Central memory CD4-positive, alpha-beta T cell (primary cell): ENCODE measurements at regions not wholly inside any gene's neighbourhood (a gene's known extent, or its start where the extent isn't known, plus 50 kb on each side); places are given as distances from the start of the nearest gene placed in this dataset.
"Not testable (repeated sequence)": the region's sequence is repeated elsewhere in the genome, so short reads cannot be mapped to it uniquely, and the experiment has no call there.

Source experiments
- DNase-seq: peaks from one replicate; pipeline ENCODE4 v3.0.0; 2022

GRCh38 chr9:87160148-87161102 lies 213.1 kb upstream of the GAS1 start:
- DNase-seq: no peak

GRCh38 chr9:87167161-87167560 lies 219.9 kb upstream of the GAS1 start:
- no peak for DNase-seq

DNA sequence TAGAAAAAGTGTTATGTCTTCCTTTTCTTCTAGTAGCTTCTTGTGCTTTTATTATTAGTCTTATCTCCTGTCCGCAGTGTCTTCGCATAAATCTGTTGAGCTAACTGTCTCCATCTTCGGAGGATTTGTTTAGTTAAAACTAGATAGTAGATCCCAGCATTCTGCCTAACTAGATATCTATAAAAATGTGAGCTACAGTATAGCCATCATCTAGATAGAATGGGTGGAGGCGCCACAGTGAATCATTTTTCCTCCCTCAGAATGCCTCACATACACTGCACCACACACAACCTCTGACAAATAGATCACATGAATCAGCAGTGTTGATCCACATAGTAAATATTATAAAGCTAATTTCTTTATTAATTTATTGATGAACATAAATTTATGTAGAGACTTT lies 220.3 kb upstream of the GAS1 start:
- DNase-seq: no peak

DNA sequence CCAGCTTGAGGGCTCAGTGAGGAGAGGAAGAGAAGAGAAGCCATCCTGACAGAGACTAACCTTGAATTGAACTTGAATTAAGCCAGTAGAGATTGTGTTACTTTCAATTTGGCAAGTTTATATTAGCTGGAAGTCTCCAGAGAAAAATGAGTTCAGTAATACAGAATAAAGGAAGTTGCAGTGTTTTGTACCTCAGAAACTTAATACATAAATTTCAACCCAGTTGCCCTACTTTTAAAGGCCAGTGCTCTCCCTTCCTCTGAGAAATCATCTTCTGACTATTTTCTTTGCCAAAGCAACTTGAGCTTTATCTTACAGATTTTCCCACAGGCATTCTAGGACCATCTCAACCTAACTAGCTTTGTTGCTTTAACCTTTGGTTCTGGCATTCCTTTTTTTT lies 231.0 kb upstream of the GAS1 start:
- DNase-seq: no peak

- no peak for DNase-seq
Observed at GRCh38 chr9:87179553-87180340, 232.4 kb upstream of the GAS1 start.

DNA sequence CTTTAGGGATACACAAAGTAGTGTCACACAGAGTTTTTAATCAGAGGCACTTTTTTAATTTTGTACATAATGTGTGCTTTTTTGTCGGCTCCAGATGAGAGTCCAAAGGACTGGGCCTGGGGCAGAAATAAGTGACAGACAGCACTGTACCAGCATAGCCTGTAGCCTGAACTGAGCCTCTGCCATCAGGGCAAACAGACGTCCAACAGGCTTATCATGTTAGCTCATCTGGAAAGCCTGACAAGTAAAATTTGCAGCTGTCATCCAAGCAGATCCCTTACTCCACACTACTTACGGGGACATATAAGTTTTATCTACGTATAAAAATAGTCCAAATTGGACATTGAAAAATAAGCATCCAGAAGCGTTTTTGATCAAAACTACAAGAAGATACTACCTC lies 233.1 kb upstream of the GAS1 start:
- no peak for DNase-seq

DNA sequence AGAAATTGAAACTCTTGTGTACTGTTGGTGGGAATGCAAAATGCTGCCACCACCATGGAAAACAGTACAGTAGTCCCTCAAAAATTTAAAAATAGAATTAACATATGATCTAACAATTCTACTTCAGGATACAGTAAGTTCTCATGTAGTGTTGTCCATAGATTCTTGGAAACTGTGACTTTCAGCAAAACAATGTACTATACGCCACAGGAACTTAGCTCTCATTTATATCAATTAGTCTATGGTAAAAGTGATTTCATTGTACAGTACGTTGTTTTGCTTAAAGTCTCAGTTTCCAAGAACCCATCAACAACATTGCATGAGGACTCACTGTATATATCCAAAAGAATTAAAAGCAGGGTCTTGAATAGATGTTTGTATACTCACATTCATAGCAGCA lies 233.5 kb upstream of the GAS1 start:
- DNase-seq: no peak

DNA sequence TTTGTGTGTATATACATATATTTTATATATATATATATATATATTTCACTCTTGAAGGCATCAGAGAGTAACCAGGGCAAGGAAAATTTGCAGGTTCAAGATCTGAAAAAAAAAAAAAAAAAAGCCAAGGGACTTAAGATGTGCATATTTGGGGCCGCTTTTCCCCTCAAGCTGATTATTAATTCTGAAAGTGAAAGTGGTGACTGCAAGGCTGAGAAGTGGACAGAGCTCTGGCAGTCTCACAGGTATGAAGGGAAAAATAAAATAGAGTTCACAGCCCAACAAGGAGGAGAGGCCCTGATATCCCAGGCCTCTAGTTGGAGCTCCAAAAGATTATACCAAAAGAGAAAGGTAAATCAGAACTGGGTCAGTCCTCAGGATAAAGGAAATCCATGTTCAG lies 234.4 kb upstream of the GAS1 start:
- DNase-seq: no peak

GRCh38 chr9:87184956-87185642 lies 237.8 kb upstream of the GAS1 start:
- no peak for DNase-seq

DNA sequence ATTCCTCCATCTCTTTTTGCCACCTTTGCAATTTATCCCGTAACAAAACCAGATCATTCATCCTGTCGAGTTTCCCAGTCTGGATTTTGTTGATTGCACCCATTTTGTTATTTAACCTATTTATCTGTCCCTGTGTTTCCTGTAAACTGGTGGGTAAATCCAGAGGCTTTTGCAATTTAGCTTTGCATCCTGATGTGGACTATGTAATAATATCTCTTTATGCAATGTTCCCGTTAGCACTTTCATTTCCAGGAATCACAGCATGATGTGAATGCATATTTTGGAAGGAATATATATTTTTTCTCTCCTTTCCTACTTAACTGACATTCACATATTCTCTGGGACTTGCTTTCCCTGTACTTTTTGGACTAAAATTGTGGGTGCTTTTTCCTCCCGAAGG lies 240.3 kb upstream of the GAS1 start:
- DNase-seq: no peak

DNA sequence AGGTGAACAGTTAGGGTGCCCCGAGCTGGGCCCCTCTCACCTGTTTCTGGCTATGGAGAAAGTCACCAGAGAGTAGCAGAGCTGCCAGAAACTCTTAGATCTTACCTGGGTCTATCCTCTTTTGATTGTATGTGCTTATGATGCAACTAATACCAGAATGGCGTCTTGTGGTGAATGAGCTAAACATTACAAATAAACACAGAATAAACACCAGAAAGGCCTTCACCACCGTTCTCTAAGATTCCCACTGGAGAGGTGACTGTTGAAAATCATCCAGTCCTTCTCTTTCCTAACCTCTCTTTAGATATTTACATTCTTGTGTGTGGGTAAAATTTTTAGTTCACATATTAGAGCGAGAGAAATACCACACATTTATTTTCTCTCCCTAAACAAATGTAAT lies 241.7 kb upstream of the GAS1 start:
- DNase-seq: no peak

DNA sequence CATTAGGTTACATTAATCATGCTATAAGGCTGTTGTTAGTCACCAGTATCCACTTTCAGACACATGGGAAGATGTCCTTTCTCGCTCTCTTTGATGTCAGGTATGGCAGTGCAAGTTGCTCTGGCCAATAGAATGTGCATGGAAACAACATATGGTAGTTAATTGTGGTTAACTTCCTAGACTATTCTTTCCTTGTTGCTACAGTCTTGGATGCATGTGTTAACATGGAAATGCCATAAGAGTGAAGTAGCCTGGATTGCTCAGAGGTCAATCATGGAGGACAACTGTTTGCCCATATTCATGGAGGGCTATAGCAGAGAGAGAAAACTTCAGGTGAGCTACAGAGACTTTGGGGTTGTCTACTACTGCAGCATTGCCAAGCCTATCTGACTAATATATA lies 245.8 kb upstream of the GAS1 start:
- DNase-seq: no peak

- DNase-seq: no peak
Observed at GRCh38 chr9:87193925-87194868, 246.9 kb upstream of the GAS1 start.

DNA sequence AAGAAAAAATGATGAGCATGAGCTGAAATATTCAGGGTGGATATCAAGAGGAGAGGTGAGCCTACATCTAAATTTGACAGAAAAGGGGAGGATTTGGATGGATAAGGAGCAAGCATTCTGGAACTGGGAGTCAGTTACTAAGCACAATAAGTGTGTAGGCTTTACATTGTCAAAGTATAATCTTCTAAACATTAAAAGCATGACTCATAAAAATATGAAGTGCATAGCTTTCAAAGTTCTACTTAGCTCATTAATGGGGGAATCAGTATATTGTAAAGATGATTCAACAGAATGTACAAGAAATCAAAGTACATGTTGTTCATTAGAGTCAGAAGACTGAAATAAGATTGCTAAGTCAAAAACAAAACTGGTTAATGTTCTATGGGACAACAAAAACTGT lies 248.0 kb upstream of the GAS1 start:
- DNase-seq: no peak

GRCh38 chr9:87197349-87198130 lies 250.2 kb upstream of the GAS1 start:
- DNase-seq: no peak

DNA sequence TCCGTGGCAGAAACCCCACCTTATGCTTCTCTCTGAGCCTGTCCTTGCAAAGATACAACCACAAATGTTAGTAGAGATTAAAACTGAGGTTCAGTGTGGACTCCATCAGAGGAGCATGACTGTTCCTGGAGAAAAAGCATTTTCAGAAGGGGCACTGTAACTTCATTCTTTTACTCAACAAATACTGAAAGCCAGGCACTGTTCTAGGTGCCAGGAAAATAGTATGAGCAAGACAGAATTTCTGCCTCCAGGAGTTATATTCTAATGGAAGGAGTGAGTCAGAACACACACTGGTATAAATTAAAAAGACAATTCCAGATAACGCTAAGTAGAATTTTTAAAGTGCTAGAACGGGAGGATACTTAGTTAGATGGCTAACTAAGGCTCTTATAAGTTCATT lies 251.4 kb upstream of the GAS1 start:
- DNase-seq: no peak

DNA sequence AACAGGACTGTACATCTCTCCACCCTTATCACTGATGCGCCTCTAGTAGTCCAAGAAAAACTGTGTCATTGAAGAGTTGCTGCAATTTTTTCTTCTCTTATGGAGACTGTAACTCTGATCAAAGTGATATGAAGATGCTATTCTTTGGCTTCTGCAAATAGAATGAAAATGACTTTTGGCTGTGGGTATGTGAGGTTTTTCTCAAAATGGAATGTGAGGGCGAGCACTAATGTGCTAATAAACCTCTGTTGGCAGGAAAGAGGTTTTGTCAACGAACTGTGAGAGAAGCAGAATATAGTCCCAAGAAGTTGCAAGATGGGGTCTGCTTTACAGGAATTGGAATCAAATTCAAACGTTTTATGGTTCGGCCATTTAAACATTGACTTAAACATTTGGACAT lies 252.0 kb upstream of the GAS1 start:
- no peak for DNase-seq

DNA sequence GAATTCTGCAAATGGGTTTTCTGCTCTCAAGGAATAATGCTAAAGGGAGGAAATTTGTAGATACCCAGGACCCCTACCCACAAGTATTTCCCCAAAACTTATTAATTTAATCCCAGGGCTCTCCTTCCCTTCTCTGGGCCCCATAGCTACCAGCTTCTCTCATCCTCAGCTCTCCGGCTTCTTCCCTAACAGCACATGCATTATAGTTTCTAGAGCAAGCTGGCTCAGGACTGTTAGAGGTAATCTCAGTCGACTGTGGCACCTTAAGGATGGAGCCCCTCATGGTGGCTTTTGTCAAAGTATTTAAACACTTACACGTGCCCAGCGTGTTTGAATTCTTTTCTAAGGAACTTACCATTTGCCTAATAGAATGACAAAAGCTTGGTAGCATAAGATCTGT lies 252.5 kb upstream of the GAS1 start:
- no peak for DNase-seq

DNA sequence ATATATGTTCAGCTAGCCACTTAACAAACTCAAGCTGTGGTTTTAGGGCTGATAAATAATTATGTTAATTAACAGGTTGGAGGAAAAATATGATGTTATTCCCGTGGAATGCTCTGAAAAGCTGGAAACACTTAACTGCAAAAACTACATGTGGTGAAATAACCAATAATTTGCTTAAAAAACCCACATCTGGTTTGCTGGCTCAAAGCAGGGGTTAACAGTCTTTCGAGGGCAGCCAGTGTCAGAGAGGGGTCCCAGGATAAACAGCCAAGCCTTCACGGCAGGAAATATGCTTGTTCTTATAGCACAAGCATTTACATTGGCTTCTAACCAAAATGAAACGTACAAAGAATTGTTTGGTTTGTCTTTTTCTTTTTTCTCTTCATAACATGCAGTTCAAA lies 254.0 kb upstream of the GAS1 start:
- DNase-seq: no peak

- no peak for DNase-seq
Observed at GRCh38 chr9:87206064-87206661, 258.9 kb upstream of the GAS1 start.

GRCh38 chr9:87210658-87211057 lies 263.4 kb upstream of the GAS1 start:
- not testable (repeated sequence) for DNase-seq
